ENCODE measurements at regions not wholly inside any gene's neighbourhood (a gene's known extent, or its start where the extent isn't known, plus 50 kb on each side); places are given as distances from the start of the nearest gene placed in this dataset.

DNA sequence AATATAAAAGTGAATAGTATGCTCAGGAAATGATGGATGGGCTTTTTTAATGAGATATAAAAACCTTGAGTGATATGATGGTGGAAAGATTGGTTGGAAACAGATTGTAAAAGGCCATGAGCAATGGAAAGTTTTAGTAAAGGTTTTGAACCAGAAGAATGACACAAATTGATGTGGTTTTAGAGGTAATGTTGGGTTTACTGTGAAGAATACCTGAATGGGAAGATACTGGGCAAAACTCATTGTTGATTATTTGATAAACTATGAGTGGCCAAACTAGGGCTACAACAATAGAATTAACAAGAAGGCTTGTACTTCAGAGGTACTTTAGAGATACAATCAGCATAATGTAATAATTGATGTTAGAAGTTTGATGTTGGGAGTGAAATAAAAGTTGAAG lies 108.5 kb downstream of the PTGS2 start:
- Mint-ChIP-seq H3K9me3 (no peaks in the 10 kb centered on the region), H3K4me1 (no peaks in the 10 kb centered on the region), H3K4me3 (no peak overlapping the region), H3K27me3 (no peaks in the 10 kb centered on the region), H3K27ac (no peak overlapping the region), H3K36me3 (no peaks in the 10 kb centered on the region)
- ATAC-seq: no peak

DNA sequence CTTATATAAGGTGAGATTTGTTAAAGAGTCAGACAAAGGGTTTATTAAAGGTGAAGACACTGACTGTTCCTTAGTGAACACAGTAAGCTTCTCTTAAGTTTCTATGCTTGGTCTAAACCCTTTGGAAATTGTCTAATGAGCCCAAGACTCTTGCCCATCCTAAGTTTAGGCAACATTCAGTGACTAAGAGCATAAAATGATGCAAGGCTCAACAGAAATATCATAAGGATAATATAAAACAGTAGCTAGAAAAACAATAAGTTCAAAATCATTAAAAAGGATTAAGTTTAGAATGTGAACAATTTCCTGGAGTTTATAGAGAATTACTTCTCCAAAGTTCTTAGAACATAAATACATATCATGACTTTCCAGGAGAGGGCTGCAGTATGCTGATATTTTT lies 108.9 kb upstream of the PDC start:
- Mint-ChIP-seq H3K4me3 (no peak overlapping the region), H3K4me1 (no peaks in the 10 kb centered on the region), H3K27me3 (no peaks in the 10 kb centered on the region), H3K9me3 (no peaks in the 10 kb centered on the region), H3K36me3 (no peaks in the 10 kb centered on the region), H3K27ac (no peak overlapping the region)
- ATAC-seq: no peak

DNA sequence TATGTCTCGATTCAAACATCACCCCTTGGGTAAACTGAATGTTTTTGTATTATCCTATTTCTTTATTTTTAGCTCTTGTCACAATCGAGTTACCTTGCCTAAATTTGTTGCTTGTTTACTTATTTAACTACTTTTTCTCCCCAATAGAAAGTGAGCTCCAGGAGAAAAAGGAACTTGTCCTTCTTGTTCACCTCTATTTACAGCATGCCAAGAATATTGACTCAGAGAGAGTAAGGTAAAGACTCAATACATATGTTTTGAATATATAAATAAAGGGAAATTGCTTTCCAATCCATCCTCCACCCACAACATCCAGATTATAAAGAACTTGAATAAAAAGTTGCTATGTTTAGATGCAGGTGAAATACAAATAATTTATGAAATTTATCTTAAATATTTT lies 107.3 kb upstream of the PDC start:
- no peak for ATAC-seq
- Mint-ChIP-seq H3K27ac (no peak overlapping the region), H3K36me3 (no peaks in the 10 kb centered on the region), H3K4me3 (no peak overlapping the region), H3K27me3 (no peaks in the 10 kb centered on the region), H3K4me1 (no peaks in the 10 kb centered on the region), H3K9me3 (no peaks in the 10 kb centered on the region)

DNA sequence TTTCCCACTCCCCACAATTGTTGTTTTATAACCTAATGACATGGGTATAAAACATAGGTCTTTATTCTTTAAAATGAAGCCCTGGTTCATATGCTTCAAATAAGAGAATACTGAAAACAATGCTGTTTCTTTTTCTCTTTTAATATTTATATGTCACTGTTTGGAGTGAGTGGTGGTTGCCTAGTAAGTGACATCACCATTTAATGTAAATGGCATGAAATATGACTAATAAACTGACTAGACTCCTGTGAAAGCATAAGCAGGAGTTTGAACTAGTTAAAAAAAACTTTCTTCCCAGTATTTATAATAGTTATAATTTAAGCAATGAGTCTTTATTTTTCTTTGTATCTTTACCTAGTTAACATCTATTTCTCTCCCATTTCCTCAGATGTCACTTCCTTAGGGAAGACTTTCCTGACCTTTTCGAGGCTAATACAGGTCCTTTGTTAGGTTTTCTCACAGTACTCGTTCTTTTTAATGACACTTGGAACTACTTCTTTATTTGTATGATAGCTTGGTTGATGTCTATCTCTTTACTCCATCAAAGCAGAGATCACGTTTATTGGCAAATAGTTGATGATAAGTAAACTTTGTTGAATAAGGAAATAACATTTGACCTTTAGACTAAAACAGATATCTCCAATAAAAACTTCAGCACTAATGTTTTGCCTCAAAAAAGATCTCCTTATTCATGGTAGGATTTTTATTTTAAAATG lies 105.4 kb upstream of the PDC start:
- ATAC-seq: no peak
- no peaks in the 10 kb centered on the region for H3K4me1 Mint-ChIP-seq
- no peaks in the 10 kb centered on the region for H3K27me3 Mint-ChIP-seq
- H3K4me3 Mint-ChIP-seq: no peak overlapping the region
- H3K36me3 Mint-ChIP-seq: no peaks in the 10 kb centered on the region
- no peaks in the 10 kb centered on the region for H3K9me3 Mint-ChIP-seq
- no peak overlapping the region for H3K27ac Mint-ChIP-seq

DNA sequence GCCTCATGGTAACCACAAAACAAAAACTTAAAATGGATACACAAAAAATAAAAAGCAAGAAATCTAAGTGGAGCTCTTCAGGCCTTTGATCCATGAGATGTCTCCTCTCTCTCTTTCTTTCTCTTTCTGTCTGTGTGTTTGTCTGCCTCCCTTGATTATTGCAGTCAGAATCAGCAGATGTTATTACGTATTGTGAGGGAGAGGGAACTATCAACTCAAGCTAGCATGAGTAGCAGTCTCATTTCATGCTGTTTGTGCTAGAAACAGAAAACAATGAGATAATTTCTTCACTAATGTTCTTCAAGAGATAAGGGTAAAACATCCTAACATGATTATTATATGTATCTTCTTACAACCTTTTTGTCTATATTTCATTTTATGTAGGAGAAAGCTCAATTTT lies 103.7 kb upstream of the PDC start:
- no peak overlapping the region for H3K27ac Mint-ChIP-seq
- H3K4me1 Mint-ChIP-seq: no peaks in the 10 kb centered on the region
- H3K36me3 Mint-ChIP-seq: no peaks in the 10 kb centered on the region
- no peaks in the 10 kb centered on the region for H3K27me3 Mint-ChIP-seq
- H3K9me3 Mint-ChIP-seq: no peaks in the 10 kb centered on the region
- H3K4me3 Mint-ChIP-seq: no peak overlapping the region
- ATAC-seq: no peak

DNA sequence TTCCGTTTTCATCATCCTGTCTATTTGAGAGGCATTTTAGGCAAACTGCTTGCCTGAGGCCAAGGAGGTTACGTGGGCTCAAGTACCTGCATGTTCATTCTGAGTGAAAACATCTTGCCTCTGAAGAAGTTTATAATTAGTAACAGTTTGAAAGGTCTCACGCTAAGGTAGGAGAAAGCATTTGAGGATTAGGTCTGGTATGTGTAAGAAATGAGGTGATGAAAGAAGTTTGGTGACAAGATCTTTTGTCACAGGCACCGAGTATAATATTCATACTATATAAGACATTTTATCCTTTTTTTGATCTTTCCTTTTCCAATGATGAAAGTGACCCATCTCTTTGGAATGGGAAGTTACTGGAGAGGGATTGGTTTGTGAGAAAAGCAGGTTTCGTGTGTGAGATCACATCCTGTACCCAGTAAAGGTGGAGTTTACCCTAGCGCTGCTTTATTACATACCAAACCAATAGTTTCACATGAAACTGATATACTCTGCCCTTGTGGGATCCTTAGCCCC lies 98.7 kb upstream of the PDC start:
- Mint-ChIP-seq H3K4me3 (no peak overlapping the region), H3K36me3 (no peaks in the 10 kb centered on the region), H3K27me3 (no peaks in the 10 kb centered on the region), H3K9me3 (no peaks in the 10 kb centered on the region), H3K27ac (no peak overlapping the region), H3K4me1 (no peaks in the 10 kb centered on the region)
- no peak for ATAC-seq

DNA sequence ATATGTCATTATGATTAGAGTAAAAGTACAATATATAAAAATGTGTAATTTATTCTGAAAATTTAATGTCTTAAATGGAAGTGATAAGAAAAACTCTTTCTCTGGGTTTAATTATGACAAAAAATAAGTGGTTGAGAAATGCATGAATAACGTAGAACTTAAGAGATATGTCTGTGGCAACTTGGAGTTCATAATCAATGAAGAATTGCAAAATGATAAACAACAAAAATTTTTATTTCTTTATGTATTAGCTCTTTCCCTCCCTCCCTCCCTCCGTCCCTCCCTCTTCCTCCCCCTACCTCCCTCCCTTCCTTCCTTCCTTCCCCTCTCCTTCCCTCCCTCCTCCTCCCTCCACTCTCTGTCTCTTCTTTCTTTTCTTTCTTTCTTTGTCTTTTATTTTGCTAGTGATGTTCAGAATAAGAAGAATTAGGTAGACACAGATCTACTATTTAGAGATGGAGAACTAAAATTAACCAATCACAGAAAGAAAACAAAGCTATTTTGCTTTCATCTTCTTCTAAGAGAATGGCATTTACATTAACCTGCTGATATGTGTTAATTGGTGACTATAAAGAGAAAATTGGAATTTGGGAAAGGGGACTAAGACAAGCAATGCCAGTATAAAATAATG lies 96.3 kb upstream of the PDC start:
- Mint-ChIP-seq H3K27ac (no peak overlapping the region), H3K4me1 (no peaks in the 10 kb centered on the region), H3K4me3 (no peak overlapping the region), H3K36me3 (no peaks in the 10 kb centered on the region), H3K27me3 (no peaks in the 10 kb centered on the region), H3K9me3 (peaks cover 2% of the 10 kb centered on the region)
- no peak for ATAC-seq

DNA sequence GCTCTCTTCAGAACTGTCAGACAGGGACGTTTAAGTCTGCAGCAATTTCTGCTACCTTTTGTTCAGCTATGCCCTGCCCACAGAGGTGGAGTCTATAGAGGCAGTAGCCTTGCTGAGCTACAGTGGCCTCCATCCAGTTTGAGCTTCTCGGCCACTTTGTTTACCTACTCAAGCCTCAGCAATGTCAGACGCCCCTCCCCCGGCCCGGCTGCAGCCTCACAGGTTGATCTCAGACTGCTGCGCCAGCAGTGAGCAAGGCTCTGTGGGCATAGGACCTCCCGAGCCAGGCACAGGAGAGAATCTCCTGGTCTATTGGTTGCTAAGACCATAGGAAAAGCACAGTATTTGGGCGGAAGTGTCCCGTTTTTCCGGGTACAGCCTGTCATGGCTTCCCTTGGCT lies 89.9 kb upstream of the PDC start:
- Mint-ChIP-seq H3K27ac (no peak overlapping the region), H3K27me3 (no peaks in the 10 kb centered on the region), H3K4me3 (no peak overlapping the region), H3K4me1 (no peaks in the 10 kb centered on the region), H3K36me3 (peaks cover 8% of the 10 kb centered on the region), H3K9me3 (peaks cover 13% of the 10 kb centered on the region)
- no peak for ATAC-seq

DNA sequence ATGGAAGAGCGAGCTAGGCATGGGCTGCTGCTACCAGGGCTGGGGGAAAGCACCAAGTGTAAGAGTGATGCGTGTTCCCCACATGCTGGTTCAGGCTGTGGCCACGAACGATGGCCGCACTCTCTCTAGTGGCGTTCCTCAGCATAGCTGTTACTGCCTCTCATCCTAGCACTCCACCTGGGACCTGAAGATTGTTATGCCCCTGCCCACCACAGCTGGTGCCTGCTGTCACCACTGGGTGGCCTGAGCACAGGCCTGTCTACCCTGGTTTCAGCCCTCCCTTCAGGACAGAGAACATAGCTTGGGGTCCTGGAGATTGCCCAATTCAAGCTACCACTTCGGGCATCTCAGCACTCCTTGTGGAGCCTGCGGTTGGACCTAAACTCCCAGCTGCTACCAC lies 80.1 kb upstream of the PDC start:
- Mint-ChIP-seq H3K4me1 (no peaks in the 10 kb centered on the region), H3K27ac (no peak overlapping the region), H3K9me3 (peaks cover 11% of the 10 kb centered on the region), H3K27me3 (no peaks in the 10 kb centered on the region), H3K36me3 (no peaks in the 10 kb centered on the region), H3K4me3 (no peak overlapping the region)
- no peak for ATAC-seq

DNA sequence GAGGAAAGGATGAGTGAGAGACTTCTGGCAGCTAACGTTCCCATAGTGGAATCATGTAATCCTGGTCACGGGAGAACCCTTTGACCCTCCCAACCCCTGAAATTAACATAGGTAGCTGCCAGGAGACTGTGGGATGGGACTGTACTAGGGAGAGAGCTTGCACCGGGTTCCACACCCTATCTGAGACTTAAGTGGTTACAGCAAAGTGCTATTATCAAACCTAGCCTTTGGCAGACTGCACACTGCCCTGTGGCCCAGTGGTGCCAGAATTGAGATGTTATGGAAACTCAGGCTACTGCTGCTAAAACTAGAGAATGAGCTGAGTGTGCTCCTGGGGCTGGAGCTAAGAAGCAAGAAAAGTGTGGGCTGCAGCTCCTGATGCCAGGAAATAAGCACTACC lies 79.6 kb upstream of the PDC start:
- no peak for ATAC-seq
- no peaks in the 10 kb centered on the region for H3K27me3 Mint-ChIP-seq
- H3K4me1 Mint-ChIP-seq: no peaks in the 10 kb centered on the region

DNA sequence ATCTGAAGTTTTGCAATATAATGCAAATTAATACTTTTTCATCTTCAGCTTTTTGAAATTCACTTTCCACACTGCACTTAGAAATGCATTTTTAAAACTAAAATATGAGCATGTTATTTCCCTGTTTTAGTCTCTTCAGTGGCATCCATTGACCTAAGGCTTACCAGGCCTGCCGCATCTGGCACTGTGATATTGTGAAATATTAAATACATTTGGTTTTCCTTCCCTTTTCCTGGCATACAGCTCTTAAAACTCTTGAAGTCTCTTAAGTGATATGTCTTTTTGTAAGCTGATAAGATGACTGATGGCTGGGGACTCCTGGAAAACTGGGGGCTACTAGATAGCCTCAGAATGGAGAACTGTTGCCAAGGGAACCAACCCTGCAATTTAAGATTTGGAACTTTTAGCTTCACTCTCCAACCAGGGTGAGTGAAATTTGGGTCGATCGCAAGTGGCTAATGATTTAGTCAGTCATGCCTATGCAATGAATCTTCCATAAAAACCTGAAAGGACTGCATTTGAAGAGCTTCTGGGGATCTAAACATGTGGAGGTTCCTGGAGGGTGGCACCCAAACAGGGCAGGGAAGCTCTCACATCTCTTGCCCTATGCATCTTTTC lies 75.5 kb upstream of the PDC start:
- H3K27me3 Mint-ChIP-seq: peaks cover 29% of the 10 kb centered on the region
- ATAC-seq: no peak
- H3K36me3 Mint-ChIP-seq: peaks cover 8% of the 10 kb centered on the region
- no peak overlapping the region for H3K27ac Mint-ChIP-seq
- no peaks in the 10 kb centered on the region for H3K4me1 Mint-ChIP-seq
- no peak overlapping the region for H3K4me3 Mint-ChIP-seq
- H3K9me3 Mint-ChIP-seq: no peaks in the 10 kb centered on the region

More for the DNA sequence above, 79.6 kb upstream of the PDC start:
- Mint-ChIP-seq H3K4me3 (no peak overlapping the region), H3K9me3 (peaks cover 11% of the 10 kb centered on the region), H3K36me3 (no peaks in the 10 kb centered on the region), H3K27ac (no peak overlapping the region)

DNA sequence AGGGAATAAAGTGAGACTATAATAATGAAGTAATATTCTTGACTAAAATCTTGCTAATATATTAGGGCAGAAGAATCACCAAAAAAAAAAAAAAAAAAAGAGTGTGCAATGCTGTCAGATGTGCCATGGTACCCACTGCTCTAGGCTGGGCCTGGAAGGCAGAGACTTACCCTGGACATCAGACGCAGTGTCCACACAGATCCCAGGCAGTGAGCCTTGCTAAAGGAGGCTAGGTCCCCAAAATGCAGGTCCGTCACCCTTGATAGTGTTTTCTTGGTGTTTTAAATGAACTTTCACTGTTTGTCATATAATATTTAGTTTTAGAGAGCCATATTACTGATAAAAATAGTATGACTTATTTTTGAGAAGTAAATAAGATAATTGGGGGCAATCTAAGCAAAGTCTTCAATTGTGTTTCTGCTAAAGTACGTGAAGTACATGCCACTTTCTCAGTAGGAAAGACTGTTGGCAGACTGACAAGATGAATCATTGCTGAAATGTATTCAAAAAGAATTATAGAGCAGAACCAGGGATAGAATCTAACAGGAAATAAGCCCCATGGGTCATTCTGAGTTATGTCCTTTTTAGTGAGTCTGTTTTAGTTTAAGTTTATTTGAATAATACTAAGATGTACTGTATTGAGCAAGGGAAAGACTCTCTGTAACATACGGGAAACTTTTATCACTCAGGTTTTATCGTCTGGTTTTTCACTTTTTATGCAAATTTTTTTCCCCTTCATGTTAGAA lies 74.6 kb upstream of the PDC start:
- peaks cover 16% of the 10 kb centered on the region for H3K36me3 Mint-ChIP-seq
- H3K27me3 Mint-ChIP-seq: peaks cover 37% of the 10 kb centered on the region
- no peaks in the 10 kb centered on the region for H3K4me1 Mint-ChIP-seq
- ATAC-seq: no peak
- no peak overlapping the region for H3K4me3 Mint-ChIP-seq
- no peaks in the 10 kb centered on the region for H3K9me3 Mint-ChIP-seq
- H3K27ac Mint-ChIP-seq: no peak overlapping the region

DNA sequence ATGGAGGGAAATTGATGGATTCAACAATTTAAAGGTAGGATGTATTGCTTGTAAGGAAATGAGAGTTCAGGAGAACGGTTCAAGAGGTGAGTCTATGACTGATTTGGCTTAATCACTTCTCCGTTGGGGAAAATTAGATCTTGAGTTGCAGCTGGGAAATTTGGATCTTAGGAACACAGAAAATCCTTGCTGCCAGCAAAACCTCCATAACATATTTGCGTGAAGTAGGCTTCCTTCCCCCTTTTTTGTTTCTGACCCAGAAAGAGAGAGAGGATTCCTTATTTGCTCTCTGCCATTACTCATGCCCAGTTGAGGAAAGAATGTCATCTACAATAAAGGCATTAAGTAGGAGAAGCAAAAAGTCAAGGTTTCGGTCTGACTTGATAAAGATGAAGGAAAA lies 73.5 kb upstream of the PDC start:
- Mint-ChIP-seq H3K36me3 (peaks cover 23% of the 10 kb centered on the region), H3K27me3 (peaks cover 38% of the 10 kb centered on the region), H3K9me3 (no peaks in the 10 kb centered on the region), H3K4me1 (no peaks in the 10 kb centered on the region), H3K4me3 (no peak overlapping the region), H3K27ac (no peak overlapping the region)
- ATAC-seq: no peak

DNA sequence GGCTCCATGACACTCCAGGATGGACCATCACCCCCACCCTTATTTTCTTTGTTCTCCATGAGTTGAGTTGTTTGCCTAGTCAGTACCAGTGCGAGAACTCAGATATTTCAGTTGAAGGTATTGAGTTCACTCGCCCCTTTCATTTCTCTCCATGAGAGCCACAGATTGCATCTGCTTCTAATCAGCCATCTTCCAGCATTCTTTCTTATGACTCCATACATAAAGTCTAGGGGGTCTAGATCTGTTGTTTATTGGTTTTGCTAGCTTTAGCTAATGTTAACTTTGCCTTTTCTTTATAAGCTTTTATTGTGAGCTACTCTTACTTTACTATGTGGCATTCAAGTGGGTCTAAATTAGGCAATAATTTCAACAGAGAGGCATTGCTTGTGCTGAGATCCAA lies 71.6 kb upstream of the PDC start:
- no peak overlapping the region for H3K4me3 Mint-ChIP-seq
- ATAC-seq: no peak

DNA sequence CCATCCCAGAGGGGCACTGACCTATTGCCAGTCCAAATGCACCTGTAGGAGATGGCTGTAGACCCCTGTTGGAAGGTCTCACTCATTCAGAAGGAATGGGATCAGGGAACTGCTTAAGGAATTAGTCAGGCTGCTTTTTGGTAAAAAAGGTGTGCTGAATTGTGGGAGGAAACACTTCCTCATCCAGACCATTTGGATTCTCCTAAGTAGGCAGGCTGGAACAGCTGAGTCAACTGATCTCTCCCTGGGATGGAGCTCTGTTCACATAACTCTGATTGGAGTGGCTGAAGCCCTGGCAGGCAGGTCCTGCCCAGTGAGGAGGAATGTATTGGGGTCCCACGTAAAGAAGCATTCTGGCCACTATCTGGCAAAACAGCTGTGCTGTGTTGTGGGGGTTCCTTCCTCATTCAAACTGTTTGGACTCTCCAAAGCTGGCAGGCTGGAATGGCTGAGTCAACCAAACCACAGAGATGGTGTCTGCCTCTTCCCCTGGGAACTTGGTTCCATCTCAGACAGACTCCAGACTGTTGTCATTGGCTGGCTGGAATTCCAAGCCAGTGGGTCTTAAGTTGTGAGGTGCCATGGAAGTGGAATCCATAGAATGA lies 70.7 kb upstream of the PDC start:
- no peak for ATAC-seq
- peaks cover 38% of the 10 kb centered on the region for H3K27me3 Mint-ChIP-seq
- peaks cover 23% of the 10 kb centered on the region for H3K36me3 Mint-ChIP-seq
- H3K4me1 Mint-ChIP-seq: no peaks in the 10 kb centered on the region
- no peaks in the 10 kb centered on the region for H3K9me3 Mint-ChIP-seq
- no peak overlapping the region for H3K27ac Mint-ChIP-seq
- no peak overlapping the region for H3K4me3 Mint-ChIP-seq

More for the DNA sequence above, 71.6 kb upstream of the PDC start:
- no peaks in the 10 kb centered on the region for H3K9me3 Mint-ChIP-seq
- peaks cover 23% of the 10 kb centered on the region for H3K36me3 Mint-ChIP-seq
- H3K4me1 Mint-ChIP-seq: no peaks in the 10 kb centered on the region
- H3K27me3 Mint-ChIP-seq: peaks cover 38% of the 10 kb centered on the region
- H3K27ac Mint-ChIP-seq: no peak overlapping the region

All from stimulated activated memory B cell treated with anti-CD40 and anti-IgM and Interleukin-4, amounts not matched to agents 10 μg/mL and 1 μg/mL and 100 μg/mL, for 72 hours (primary cell).